HFF-Myc (cell line): ENCODE measurements at regions not wholly inside any gene's neighbourhood (a gene's known extent, or its start where the extent isn't known, plus 50 kb on each side); places are given as distances from the start of the nearest gene placed in this dataset.

ENCODE experiments used
- DNase-seq: peaks from one replicate; pipeline ENCODE4 v3.0.0-alpha.2; 2011; ENCODE audit warnings: low read depth; ENCODE audit errors: extremely low read depth
- H3K4me3 ChIP-seq: replicated peaks from 2 replicates; pipeline ENCODE4 v1.5.1; 2011; ENCODE audit warnings: low read depth, mild to moderate bottlenecking, control low read depth, low read length
- CTCF ChIP-seq: IDR thresholded peaks from 2 replicates; pipeline ENCODE4 v1.5.1; 2012; ENCODE audit warnings: mild to moderate bottlenecking, low read depth, low read length, control low read depth; ENCODE audit errors: missing control alignments

DNA sequence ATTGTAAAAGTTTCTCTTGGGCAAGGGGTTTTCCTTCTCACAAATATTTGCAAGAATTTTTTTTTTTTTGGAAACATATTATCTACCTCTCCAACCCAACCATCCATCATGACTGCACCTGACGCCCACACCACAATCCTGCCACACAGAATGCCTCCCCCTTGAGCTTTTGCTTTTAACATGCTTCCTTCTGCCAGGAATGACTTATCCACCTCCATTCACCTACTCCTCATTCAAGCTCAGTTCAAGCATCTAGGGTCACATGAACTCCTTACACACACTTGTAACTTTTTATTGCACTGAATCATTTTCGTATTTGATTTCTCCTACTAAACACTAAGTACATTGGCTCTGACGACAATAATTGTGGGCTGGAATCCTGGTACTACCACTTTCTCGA, 660.1 kb upstream of the AUTS2 start:
- no peak for DNase-seq
- no peak overlapping the region for H3K4me3 ChIP-seq
- TF ChIP-seq CTCF, result no peak

GRCh38 chr7:68943786-68944185, 654.5 kb upstream of the AUTS2 start:
- no peak for TF ChIP-seq CTCF
- no peak overlapping the region for H3K4me3 ChIP-seq
- no peak for DNase-seq

- DNase-seq, result no peak
- no peak for TF ChIP-seq CTCF
- H3K4me3 ChIP-seq, result no peak overlapping the region
Measured at GRCh38 chr7:68955656-68956055, 642.6 kb upstream of the AUTS2 start.

DNA sequence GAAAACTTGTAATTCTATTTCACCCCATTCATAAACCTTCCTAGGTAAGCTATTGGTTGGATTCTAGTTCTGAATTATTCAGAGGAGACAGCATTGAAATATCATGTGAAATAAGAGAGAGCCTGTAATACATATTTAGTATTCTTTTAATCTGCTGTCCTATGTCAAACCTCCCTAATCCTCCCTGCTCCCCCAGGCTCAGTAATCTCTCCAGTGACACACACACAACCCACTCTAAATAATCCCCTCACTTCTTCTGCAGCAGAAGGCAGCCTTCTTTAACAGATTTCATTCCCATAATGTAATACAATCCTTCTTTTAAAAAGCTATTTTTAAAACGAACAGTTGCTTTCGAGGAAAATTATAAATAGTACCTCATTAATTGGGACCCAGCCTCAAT, 639.7 kb upstream of the AUTS2 start:
- no peak for DNase-seq
- no peak overlapping the region for H3K4me3 ChIP-seq
- no peak for TF ChIP-seq CTCF

GRCh38 chr7:68963552-68963951, 634.7 kb upstream of the AUTS2 start:
- DNase-seq, result no peak
- H3K4me3 ChIP-seq, result no peak overlapping the region
- TF ChIP-seq CTCF, result no peak

DNA sequence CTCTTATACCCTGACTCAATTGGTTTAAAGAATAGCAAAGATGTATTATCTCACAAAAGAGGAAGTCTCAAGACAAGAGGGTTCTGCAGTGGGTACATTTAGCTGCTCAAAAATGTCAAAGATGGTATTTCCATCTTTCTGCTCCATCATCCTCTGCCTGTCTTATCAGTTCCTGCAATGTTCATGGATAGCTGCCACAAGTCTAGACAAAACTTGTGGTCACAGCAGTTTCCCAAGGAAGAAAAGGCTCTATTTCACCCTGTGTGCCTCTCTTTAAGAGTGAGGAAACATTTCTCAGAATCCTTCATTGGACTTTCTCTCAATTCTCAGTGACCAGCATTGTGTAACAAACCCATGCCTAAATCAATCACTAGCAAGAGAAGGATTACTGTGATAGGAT, 634.2 kb upstream of the AUTS2 start:
- no peak overlapping the region for H3K4me3 ChIP-seq
- TF ChIP-seq CTCF, result no peak
- no peak for DNase-seq

DNA sequence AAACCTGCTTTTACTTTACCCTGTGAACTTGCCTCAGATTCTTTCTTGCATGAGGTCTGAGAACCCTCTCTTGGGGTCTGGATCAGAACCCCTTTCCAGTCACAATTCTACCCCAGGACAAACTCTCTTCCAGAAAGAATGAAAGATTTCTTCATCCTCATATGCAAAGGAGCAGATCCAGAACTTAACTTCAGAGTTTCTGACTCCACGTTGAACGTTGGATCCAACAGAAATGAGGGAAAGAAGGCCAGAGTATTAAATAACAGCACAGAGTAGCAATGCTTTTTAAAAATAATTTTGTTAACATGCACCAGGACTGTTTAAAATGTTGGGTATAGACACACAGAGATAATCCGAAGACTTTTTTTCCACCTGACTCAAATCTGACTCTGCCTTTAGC, 632.9 kb upstream of the AUTS2 start:
- H3K4me3 ChIP-seq, result no peak overlapping the region
- no peak for TF ChIP-seq CTCF
- DNase-seq, result no peak
